H1 (cell line): ENCODE measurements at regions not wholly inside any gene's neighbourhood (a gene's known extent, or its start where the extent isn't known, plus 50 kb on each side); places are given as distances from the start of the nearest gene placed in this dataset.

Experiments used
- CTCF ChIA-PET: fragments of 300-600 bp; sonication (Branson Sonifier 250); formaldehyde crosslinking; loops from one replicate; lab custom pipeline; 2021; ENCODE audit not compliant: partially characterized antibody; lab: Charles Lee
- POLR2A ChIA-PET: fragments of 300-600 bp; sonication (Branson Sonifier 250); formaldehyde crosslinking; loops from one replicate; lab custom pipeline; 2021; ENCODE audit warnings: inconsistent platforms; ENCODE audit not compliant: partially characterized antibody; lab: Charles Lee
- DNase-seq, 2 experiments: peaks; one replicate each; pipeline versions ENCODE4 v3.0.0 to v3.0.0-alpha.2; 2010 to 2022; ENCODE audit warnings: low spot score in 2 of 2, low read depth in 1 of 2, mixed read lengths in 1 of 2
- FAIRE-seq: peaks from 2 replicates; lab custom pipeline; 2011; peaks lifted over from hg19 to GRCh38; lab: Jason Lieb, UNC
- H2AFZ ChIP-seq: 2 replicates; pipeline ENCODE4 v1.8.1; 2012; ENCODE audit warnings: low read length, inconsistent platforms
- H2AK5ac ChIP-seq: 2 replicates; pipeline ENCODE4 v1.6.1; 2013; ENCODE audit warnings: low read depth, low read length
- H2BK120ac ChIP-seq: replicated peaks from 2 replicates; pipeline ENCODE3; 2013; ENCODE audit warnings: low read depth, low read length, inconsistent platforms
- H2BK12ac ChIP-seq: 2 replicates; pipeline ENCODE4 v1.6.1; 2013; ENCODE audit warnings: low read depth, low read length
- H2BK15ac ChIP-seq: 2 replicates; pipeline ENCODE4 v1.6.1; 2013; ENCODE audit warnings: low read length
- H2BK20ac ChIP-seq: 2 replicates; pipeline ENCODE4 v1.6.1; 2013; ENCODE audit warnings: low read length
- H2BK5ac ChIP-seq: 2 replicates; pipeline ENCODE4 v1.6.1; 2013; ENCODE audit warnings: low read depth, low read length
- H3K14ac ChIP-seq: 2 replicates; pipeline ENCODE4 v1.6.1; 2013; ENCODE audit warnings: inconsistent platforms; ENCODE audit not compliant: insufficient read length
- H3K18ac ChIP-seq: 2 replicates; pipeline ENCODE4 v1.6.1; 2013; ENCODE audit warnings: low read length; ENCODE audit errors: extremely low read depth
- H3K23ac ChIP-seq: 2 replicates; pipeline ENCODE4 v1.6.1; 2013; ENCODE audit warnings: inconsistent platforms; ENCODE audit not compliant: insufficient read length
- H3K23me2 ChIP-seq: 2 replicates; pipeline ENCODE4 v1.6.1; 2013; ENCODE audit warnings: low read depth, low read length
- H3K27ac ChIP-seq: 2 replicates; pipeline ENCODE4 v1.6.1; 2011; ENCODE audit warnings: low read depth, low read length, inconsistent platforms
- H3K27me3 ChIP-seq, 4 experiments: replicated peaks in 1 of 4; 1 replicate in 1 of 4; 2 replicates in 3 of 4; pipeline versions ENCODE4 v1.6.1 to v1.8.1; 2011 to 2013; ENCODE audit warnings: low read length in 3 of 4, mild to moderate bottlenecking in 3 of 4, inconsistent platforms in 2 of 4, mixed read lengths in 2 of 4, moderate library complexity in 1 of 4; ENCODE audit not compliant: control insufficient read depth in 3 of 4, insufficient read depth in 3 of 4; ENCODE audit errors: extremely low read depth in 1 of 4
- H3K36me3 ChIP-seq, 4 experiments: 2 replicates each; pipeline versions ENCODE4 v1.6.1 to v1.8.1; 2011 to 2013; ENCODE audit warnings: mild to moderate bottlenecking in 4 of 4, low read length in 3 of 4, moderate library complexity in 2 of 4, control low read depth in 1 of 4, inconsistent platforms in 1 of 4; ENCODE audit not compliant: insufficient read depth in 4 of 4, control insufficient read depth in 2 of 4
- H3K4ac ChIP-seq: replicated peaks from 2 replicates; pipeline ENCODE3; 2013; ENCODE audit warnings: low read length, low read depth, mixed read lengths, inconsistent platforms; ENCODE audit not compliant: insufficient read length
- H3K4me1 ChIP-seq, 4 experiments: replicated peaks in 1 of 4; 1 replicate in 1 of 4; 2 replicates in 3 of 4; pipeline versions ENCODE4 v1.6.1 to v1.8.1; 2011 to 2013; ENCODE audit warnings: low read length in 3 of 4, inconsistent platforms in 2 of 4, mixed read lengths in 1 of 4; ENCODE audit not compliant: insufficient read depth in 4 of 4, control insufficient read depth in 3 of 4
- H3K4me2 ChIP-seq, 2 experiments: 2 replicates each; pipeline versions ENCODE4 v1.6.1 to v1.8.1; 2011 to 2013; ENCODE audit warnings: low read depth in 2 of 2, low read length in 2 of 2, control low read depth in 1 of 2, inconsistent platforms in 1 of 2, mild to moderate bottlenecking in 1 of 2; ENCODE audit not compliant: insufficient read depth in 1 of 2
- H3K4me3 ChIP-seq, 4 experiments: fragments of 200-600, 300-600 bp in 1 of 4; sonication (generic), shearing (Covaris generic), sonication (Bioruptor Twin) in 1 of 4; 2 replicates each; pipeline versions ENCODE4 v1.5.1 to v1.8.1; 2011 to 2016; ENCODE audit warnings: low read length in 4 of 4, low read depth in 3 of 4, control low read depth in 2 of 4, inconsistent platforms in 2 of 4, mild to moderate bottlenecking in 2 of 4, mixed read lengths in 1 of 4, moderate library complexity in 1 of 4; ENCODE audit not compliant: insufficient read depth in 2 of 4; ENCODE audit errors: extremely low read depth in 1 of 4
- H3K56ac ChIP-seq: replicated peaks from 2 replicates; pipeline ENCODE3; 2013; ENCODE audit warnings: low read depth, mild to moderate bottlenecking, mixed read lengths, low read length, inconsistent platforms; ENCODE audit not compliant: insufficient read length
- H3K79me1 ChIP-seq: 2 replicates; pipeline ENCODE4 v1.6.1; 2013; ENCODE audit warnings: low read depth, low read length, control low read depth
- H3K79me2 ChIP-seq, 2 experiments: 2 replicates each; pipeline versions ENCODE4 v1.6.1 to v1.8.1; 2012 to 2013; ENCODE audit warnings: low read length in 2 of 2, mild to moderate bottlenecking in 2 of 2, inconsistent platforms in 1 of 2; ENCODE audit not compliant: insufficient read depth in 2 of 2, control insufficient read depth in 1 of 2
- H3K9ac ChIP-seq, 4 experiments: replicated peaks in 1 of 4; 1 replicate in 1 of 4; 2 replicates in 3 of 4; pipeline versions ENCODE4 v1.6.1 to v1.8.1; 2011 to 2013; ENCODE audit warnings: low read depth in 3 of 4, low read length in 3 of 4, control low read depth in 2 of 4, mild to moderate bottlenecking in 2 of 4, moderate library complexity in 2 of 4, inconsistent platforms in 1 of 4; ENCODE audit errors: extremely low read depth in 1 of 4
- H3K9me3 ChIP-seq, 2 experiments: 2 replicates each; pipeline versions ENCODE4 v1.6.1 to v1.8.1; 2012 to 2013; ENCODE audit warnings: mild to moderate bottlenecking in 2 of 2, moderate library complexity in 2 of 2, control low read depth in 1 of 2, inconsistent platforms in 1 of 2, low read depth in 1 of 2, low read length in 1 of 2, mixed read lengths in 1 of 2; ENCODE audit not compliant: insufficient read depth in 2 of 2
- H4K20me1 ChIP-seq, 2 experiments: replicated peaks in 1 of 2; 2 replicates each; pipeline versions ENCODE3 to v1.8.1; 2011 to 2013; ENCODE audit warnings: inconsistent platforms in 2 of 2, low read length in 2 of 2, mild to moderate bottlenecking in 1 of 2; ENCODE audit not compliant: insufficient read depth in 2 of 2, control insufficient read depth in 1 of 2
- H4K5ac ChIP-seq: 2 replicates; pipeline ENCODE4 v1.6.1; 2013; ENCODE audit warnings: low read length, low read depth, mixed read lengths, inconsistent platforms; ENCODE audit not compliant: insufficient read length
- H4K8ac ChIP-seq: 2 replicates; pipeline ENCODE4 v1.8.0; 2013; ENCODE audit warnings: mild to moderate bottlenecking, moderate library complexity, low read length, inconsistent platforms; ENCODE audit not compliant: insufficient read depth; ENCODE audit errors: extremely low read depth
- H4K91ac ChIP-seq: replicated peaks from 2 replicates; pipeline ENCODE3; 2013; ENCODE audit warnings: low read length, mixed read lengths, inconsistent platforms; ENCODE audit not compliant: insufficient read length
- WGBS, 2 experiments: shearing (Covaris generic) in 1 of 2; methylation state at CpG; one replicate each; pipeline versions ENCODE4 v1.1.6 to v1.1.7; 2013 to 2015; ENCODE audit warnings: low lambda C conversion rate in 2 of 2, mixed read lengths in 2 of 2, inconsistent platforms in 1 of 2, low coverage in 1 of 2, missing lambda C conversion rate in 1 of 2; ENCODE audit not compliant: insufficient replicate concordance in 2 of 2, insufficient coverage in 1 of 2, insufficient read length in 1 of 2; ENCODE audit errors: extremely low coverage in 1 of 2, missing lambda C conversion rate in 1 of 2; 5-methylcytosine and 5-hydroxymethylcytosine counted together
- TF ChIP-seq, protein P1 (sequence below): fragments of 300-600 bp; sonication (generic); IDR thresholded peaks from 2 replicates; pipeline ENCODE4 v1.7.1; 2012; ENCODE audit warnings: low read length, moderate library complexity, mild to moderate bottlenecking, inconsistent platforms; ENCODE audit not compliant: insufficient replicate concordance

DNA sequence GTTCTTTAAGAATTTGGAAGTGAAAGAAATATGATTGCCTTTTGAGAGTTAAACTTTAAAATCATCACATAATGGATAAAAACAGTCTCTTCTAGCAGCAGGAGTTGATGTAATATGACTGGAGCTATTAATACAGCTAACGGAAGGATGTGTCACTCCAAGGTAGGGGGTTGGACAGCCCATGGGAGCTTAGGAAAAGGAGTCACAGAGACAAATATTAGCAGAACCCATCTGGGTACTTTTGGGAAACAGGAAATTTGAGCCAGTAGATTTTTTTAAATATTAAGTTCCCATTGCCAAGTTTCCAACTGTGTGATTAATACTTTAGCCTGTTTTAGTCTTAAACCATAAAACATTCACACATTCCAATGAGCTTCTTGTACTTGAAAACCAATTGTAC lies 164.7 kb upstream of the RIMS1 start:
- WGBS, 2 experiments: 89% methylated on average over 1 of the region's 1 CpG; no CpG with 5 or more reads in 1 of the 2 experiments
- Histone ChIP-seq H4K5ac (no peak overlapping the region), H3K4me3 (no peak overlapping the region), H3K27me3 (no peaks in the 10 kb centered on the region), H2BK20ac (no peak overlapping the region), H3K23me2 (no peaks in the 10 kb centered on the region), H3K36me3 (no peaks in the 10 kb centered on the region), H3K14ac (no peak overlapping the region), H2BK12ac (no peak overlapping the region), H2BK5ac (no peak overlapping the region), H3K79me1 (no peaks in the 10 kb centered on the region), H4K91ac (no peak overlapping the region), H4K8ac (no peak overlapping the region), H3K9me3 (no peaks in the 10 kb centered on the region), H3K4me2 (no peak overlapping the region), H3K4ac (no peak overlapping the region), H2BK120ac (no peak overlapping the region), H3K23ac (no peak overlapping the region), H3K56ac (no peak overlapping the region), H3K27ac (no peak overlapping the region), H4K20me1 (no peaks in the 10 kb centered on the region), H3K9ac (no peak overlapping the region), H3K18ac (no peak overlapping the region), H3K4me1 (no peaks in the 10 kb centered on the region), H2AK5ac (no peak overlapping the region), H2AFZ (no peak overlapping the region), H2BK15ac (no peak overlapping the region), H3K79me2 (no peaks in the 10 kb centered on the region)
- CTCF ChIA-PET: interaction anchor here (0.7 kb wide), 1 partner anchor 65 kb away, joined by 3 read pairs; no protein-coding TSS in a partner anchor
- POLR2A ChIA-PET: no interaction called here
- no peak for FAIRE-seq
- no peak for DNase-seq
- TF ChIP-seq, protein P1, sequence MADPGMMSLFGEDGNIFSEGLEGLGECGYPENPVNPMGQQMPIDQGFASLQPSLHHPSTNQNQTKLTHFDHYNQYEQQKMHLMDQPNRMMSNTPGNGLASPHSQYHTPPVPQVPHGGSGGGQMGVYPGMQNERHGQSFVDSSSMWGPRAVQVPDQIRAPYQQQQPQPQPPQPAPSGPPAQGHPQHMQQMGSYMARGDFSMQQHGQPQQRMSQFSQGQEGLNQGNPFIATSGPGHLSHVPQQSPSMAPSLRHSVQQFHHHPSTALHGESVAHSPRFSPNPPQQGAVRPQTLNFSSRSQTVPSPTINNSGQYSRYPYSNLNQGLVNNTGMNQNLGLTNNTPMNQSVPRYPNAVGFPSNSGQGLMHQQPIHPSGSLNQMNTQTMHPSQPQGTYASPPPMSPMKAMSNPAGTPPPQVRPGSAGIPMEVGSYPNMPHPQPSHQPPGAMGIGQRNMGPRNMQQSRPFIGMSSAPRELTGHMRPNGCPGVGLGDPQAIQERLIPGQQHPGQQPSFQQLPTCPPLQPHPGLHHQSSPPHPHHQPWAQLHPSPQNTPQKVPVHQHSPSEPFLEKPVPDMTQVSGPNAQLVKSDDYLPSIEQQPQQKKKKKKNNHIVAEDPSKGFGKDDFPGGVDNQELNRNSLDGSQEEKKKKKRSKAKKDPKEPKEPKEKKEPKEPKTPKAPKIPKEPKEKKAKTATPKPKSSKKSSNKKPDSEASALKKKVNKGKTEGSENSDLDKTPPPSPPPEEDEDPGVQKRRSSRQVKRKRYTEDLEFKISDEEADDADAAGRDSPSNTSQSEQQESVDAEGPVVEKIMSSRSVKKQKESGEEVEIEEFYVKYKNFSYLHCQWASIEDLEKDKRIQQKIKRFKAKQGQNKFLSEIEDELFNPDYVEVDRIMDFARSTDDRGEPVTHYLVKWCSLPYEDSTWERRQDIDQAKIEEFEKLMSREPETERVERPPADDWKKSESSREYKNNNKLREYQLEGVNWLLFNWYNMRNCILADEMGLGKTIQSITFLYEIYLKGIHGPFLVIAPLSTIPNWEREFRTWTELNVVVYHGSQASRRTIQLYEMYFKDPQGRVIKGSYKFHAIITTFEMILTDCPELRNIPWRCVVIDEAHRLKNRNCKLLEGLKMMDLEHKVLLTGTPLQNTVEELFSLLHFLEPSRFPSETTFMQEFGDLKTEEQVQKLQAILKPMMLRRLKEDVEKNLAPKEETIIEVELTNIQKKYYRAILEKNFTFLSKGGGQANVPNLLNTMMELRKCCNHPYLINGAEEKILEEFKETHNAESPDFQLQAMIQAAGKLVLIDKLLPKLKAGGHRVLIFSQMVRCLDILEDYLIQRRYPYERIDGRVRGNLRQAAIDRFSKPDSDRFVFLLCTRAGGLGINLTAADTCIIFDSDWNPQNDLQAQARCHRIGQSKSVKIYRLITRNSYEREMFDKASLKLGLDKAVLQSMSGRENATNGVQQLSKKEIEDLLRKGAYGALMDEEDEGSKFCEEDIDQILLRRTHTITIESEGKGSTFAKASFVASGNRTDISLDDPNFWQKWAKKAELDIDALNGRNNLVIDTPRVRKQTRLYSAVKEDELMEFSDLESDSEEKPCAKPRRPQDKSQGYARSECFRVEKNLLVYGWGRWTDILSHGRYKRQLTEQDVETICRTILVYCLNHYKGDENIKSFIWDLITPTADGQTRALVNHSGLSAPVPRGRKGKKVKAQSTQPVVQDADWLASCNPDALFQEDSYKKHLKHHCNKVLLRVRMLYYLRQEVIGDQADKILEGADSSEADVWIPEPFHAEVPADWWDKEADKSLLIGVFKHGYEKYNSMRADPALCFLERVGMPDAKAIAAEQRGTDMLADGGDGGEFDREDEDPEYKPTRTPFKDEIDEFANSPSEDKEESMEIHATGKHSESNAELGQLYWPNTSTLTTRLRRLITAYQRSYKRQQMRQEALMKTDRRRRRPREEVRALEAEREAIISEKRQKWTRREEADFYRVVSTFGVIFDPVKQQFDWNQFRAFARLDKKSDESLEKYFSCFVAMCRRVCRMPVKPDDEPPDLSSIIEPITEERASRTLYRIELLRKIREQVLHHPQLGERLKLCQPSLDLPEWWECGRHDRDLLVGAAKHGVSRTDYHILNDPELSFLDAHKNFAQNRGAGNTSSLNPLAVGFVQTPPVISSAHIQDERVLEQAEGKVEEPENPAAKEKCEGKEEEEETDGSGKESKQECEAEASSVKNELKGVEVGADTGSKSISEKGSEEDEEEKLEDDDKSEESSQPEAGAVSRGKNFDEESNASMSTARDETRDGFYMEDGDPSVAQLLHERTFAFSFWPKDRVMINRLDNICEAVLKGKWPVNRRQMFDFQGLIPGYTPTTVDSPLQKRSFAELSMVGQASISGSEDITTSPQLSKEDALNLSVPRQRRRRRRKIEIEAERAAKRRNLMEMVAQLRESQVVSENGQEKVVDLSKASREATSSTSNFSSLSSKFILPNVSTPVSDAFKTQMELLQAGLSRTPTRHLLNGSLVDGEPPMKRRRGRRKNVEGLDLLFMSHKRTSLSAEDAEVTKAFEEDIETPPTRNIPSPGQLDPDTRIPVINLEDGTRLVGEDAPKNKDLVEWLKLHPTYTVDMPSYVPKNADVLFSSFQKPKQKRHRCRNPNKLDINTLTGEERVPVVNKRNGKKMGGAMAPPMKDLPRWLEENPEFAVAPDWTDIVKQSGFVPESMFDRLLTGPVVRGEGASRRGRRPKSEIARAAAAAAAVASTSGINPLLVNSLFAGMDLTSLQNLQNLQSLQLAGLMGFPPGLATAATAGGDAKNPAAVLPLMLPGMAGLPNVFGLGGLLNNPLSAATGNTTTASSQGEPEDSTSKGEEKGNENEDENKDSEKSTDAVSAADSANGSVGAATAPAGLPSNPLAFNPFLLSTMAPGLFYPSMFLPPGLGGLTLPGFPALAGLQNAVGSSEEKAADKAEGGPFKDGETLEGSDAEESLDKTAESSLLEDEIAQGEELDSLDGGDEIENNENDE: no peak
